ENCODE measurements at regions not wholly inside any gene's neighbourhood (a gene's known extent, or its start where the extent isn't known, plus 50 kb on each side); places are given as distances from the start of the nearest gene placed in this dataset.
"Not testable (repeated sequence)": the region's sequence is repeated elsewhere in the genome, so short reads cannot be mapped to it uniquely, and the experiment has no call there.

GRCh38 chr12:114809097-114809496 is 125.1 kb upstream of the TBX3 start:
- H3K4me1 Mint-ChIP-seq (ENCODE audit: low read depth, unreplicated experiment), result no peaks in the 10 kb centered on the region
- no peak for DNase-seq
- H3K9me3 Mint-ChIP-seq (ENCODE audit: low read depth, unreplicated experiment), result peaks cover 19% of the 10 kb centered on the region
- no peak overlapping the region for H3K4me3 Mint-ChIP-seq (ENCODE audit: low read depth, unreplicated experiment)
- no peaks in the 10 kb centered on the region for H3K36me3 Mint-ChIP-seq (ENCODE audit: insufficient read depth, unreplicated experiment)
- intact Hi-C loops (cut with micrococcal nuclease; ENCODE audit: unreplicated experiment), result no loop called here
- TF ChIP-seq CTCF (IDR thresholded peaks at IDR 0.05; ENCODE audit: unreplicated experiment), result no peak
- CTCF ChIA-PET, result no interaction called here
- no peaks in the 10 kb centered on the region for H3K27me3 Mint-ChIP-seq (ENCODE audit: unreplicated experiment)
- BruUV-seq (replicated peaks), result no TSS peak
- no peak overlapping the region for H3K27ac Mint-ChIP-seq (ENCODE audit: unreplicated experiment)

- CTCF ChIA-PET, result interaction anchor here (0.7 kb wide), 1 partner anchor 800 kb away, joined by 5 read pairs; no protein-coding TSS in a partner anchor
- H3K36me3 Mint-ChIP-seq (ENCODE audit: insufficient read depth, unreplicated experiment); H3K4me1 Mint-ChIP-seq (ENCODE audit: low read depth, unreplicated experiment); DNase-seq; H3K4me3 Mint-ChIP-seq (ENCODE audit: low read depth, unreplicated experiment); H3K27me3 Mint-ChIP-seq (ENCODE audit: unreplicated experiment); H3K27ac Mint-ChIP-seq (ENCODE audit: unreplicated experiment); BruUV-seq (replicated peaks); intact Hi-C loops (cut with micrococcal nuclease; ENCODE audit: unreplicated experiment): not testable (repeated sequence)
- peaks cover 11% of the 10 kb centered on the region for H3K9me3 Mint-ChIP-seq (ENCODE audit: low read depth, unreplicated experiment)
Measured at GRCh38 chr12:114801381-114801780, 117.4 kb upstream of the TBX3 start.

DNA sequence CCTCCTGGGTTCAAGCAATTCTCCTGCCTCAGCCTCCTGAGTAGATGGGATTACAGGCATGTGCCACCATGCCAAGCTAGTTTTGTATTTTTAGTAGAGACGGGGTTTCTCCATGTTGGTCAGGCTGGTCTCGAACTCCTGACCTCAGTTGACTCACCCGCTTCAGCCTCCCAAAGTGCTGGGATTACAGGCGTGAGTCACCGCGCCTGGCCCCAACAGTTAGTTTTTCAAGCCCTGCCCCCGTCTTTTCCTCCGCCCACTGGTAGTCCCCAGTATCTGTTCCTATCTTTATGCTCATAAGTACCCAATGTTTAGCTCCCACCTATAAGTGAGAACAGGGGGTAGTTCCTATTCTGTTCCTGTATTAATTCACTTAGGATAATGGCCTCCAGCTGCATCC is 116.6 kb upstream of the TBX3 start:
- DNase-seq; H3K4me1 Mint-ChIP-seq (ENCODE audit: low read depth, unreplicated experiment); H3K27ac Mint-ChIP-seq (ENCODE audit: unreplicated experiment); intact Hi-C loops (cut with micrococcal nuclease; ENCODE audit: unreplicated experiment); BruUV-seq (replicated peaks); H3K36me3 Mint-ChIP-seq (ENCODE audit: insufficient read depth, unreplicated experiment); H3K27me3 Mint-ChIP-seq (ENCODE audit: unreplicated experiment); H3K4me3 Mint-ChIP-seq (ENCODE audit: low read depth, unreplicated experiment): not testable (repeated sequence)
- H3K9me3 Mint-ChIP-seq (ENCODE audit: low read depth, unreplicated experiment), result peaks cover 13% of the 10 kb centered on the region
- CTCF ChIA-PET, result interaction anchor here (0.6 kb wide), 1 partner anchor 1619 kb away, joined by 5 read pairs; no protein-coding TSS in a partner anchor

GRCh38 chr12:114799574-114800487 is 115.9 kb upstream of the TBX3 start:
- intact Hi-C loops (cut with micrococcal nuclease; ENCODE audit: unreplicated experiment), result no loop called here
- H3K4me1 Mint-ChIP-seq (ENCODE audit: low read depth, unreplicated experiment), result no peaks in the 10 kb centered on the region
- no peaks in the 10 kb centered on the region for H3K27me3 Mint-ChIP-seq (ENCODE audit: unreplicated experiment)
- H3K27ac Mint-ChIP-seq (ENCODE audit: unreplicated experiment), result no peak overlapping the region
- no TSS peak for BruUV-seq (replicated peaks)
- TF ChIP-seq CTCF (IDR thresholded peaks at IDR 0.05; ENCODE audit: unreplicated experiment), result no peak
- H3K4me3 Mint-ChIP-seq (ENCODE audit: low read depth, unreplicated experiment), result no peak overlapping the region
- no peak for DNase-seq
- CTCF ChIA-PET, result interaction anchor here (0.6 kb wide), 1 partner anchor 1618 kb away, joined by 5 read pairs; no protein-coding TSS in a partner anchor
- peaks cover 13% of the 10 kb centered on the region for H3K9me3 Mint-ChIP-seq (ENCODE audit: low read depth, unreplicated experiment)
- no peaks in the 10 kb centered on the region for H3K36me3 Mint-ChIP-seq (ENCODE audit: insufficient read depth, unreplicated experiment)

GRCh38 chr12:114794049-114794558 is 110.1 kb upstream of the TBX3 start:
- Mint-ChIP-seq H3K4me3 (ENCODE audit: low read depth, unreplicated experiment) (no peak overlapping the region), H3K27ac (ENCODE audit: unreplicated experiment) (no peak overlapping the region), H3K9me3 (ENCODE audit: low read depth, unreplicated experiment) (peaks cover 13% of the 10 kb centered on the region), H3K4me1 (ENCODE audit: low read depth, unreplicated experiment) (no peaks in the 10 kb centered on the region), H3K36me3 (ENCODE audit: insufficient read depth, unreplicated experiment) (no peaks in the 10 kb centered on the region), H3K27me3 (ENCODE audit: unreplicated experiment) (no peaks in the 10 kb centered on the region)
- TF ChIP-seq CTCF (IDR thresholded peaks at IDR 0.05; ENCODE audit: unreplicated experiment), result no peak
- BruUV-seq (replicated peaks), result no TSS peak
- no peak for DNase-seq
- CTCF ChIA-PET, result interaction anchor here (0.6 kb wide), 2 partner anchors 18 to 1678 kb away, joined by 3 to 6 read pairs; no protein-coding TSS in a partner anchor
- intact Hi-C loops (cut with micrococcal nuclease; ENCODE audit: unreplicated experiment), result no loop called here

Measured in Calu3 (cell line).